ENCODE measurements at regions not wholly inside any gene's neighbourhood (a gene's known extent, or its start where the extent isn't known, plus 50 kb on each side); places are given as distances from the start of the nearest gene placed in this dataset.

GRCh38 chr6:158908606-158909005 lies 89.4 kb upstream of the EZR start:
- H3K9me3 ChIP-seq = no peaks in the 10 kb centered on the region
- TF ChIP-seq POLR2A (IDR thresholded peaks at IDR 0.05) (no peak), CTCF (IDR thresholded peaks at IDR 0.05) (no peak)
- no peak overlapping the region for H3K4me3 ChIP-seq (replicated peaks in 1 of 3)
- no peaks in the 10 kb centered on the region for H3K27me3 ChIP-seq
- 100% methylated on average over 1 of the region's 1 CpG for WGBS, 2 donors
- DNase-seq = no peak
- intact Hi-C loops (cut with DNase I) = no loop called here
- H3K36me3 ChIP-seq = no peaks in the 10 kb centered on the region
- H3K4me1 ChIP-seq = peaks cover 10 to 17% of the 10 kb centered on the region in 2 donors
- no peak overlapping the region for H3K27ac ChIP-seq

GRCh38 chr6:158907931-158908330 lies 88.8 kb upstream of the EZR start:
- TF ChIP-seq CTCF (IDR thresholded peaks at IDR 0.05) = no peak
- TF ChIP-seq POLR2A (IDR thresholded peaks at IDR 0.05) = no peak
- Histone ChIP-seq H3K4me3 (replicated peaks in 1 of 3) (no peak overlapping the region), H3K27ac (no peak overlapping the region), H3K4me1 (peaks cover 10 to 17% of the 10 kb centered on the region in 2 donors), H3K27me3 (no peaks in the 10 kb centered on the region), H3K36me3 (no peaks in the 10 kb centered on the region), H3K9me3 (no peaks in the 10 kb centered on the region)
- intact Hi-C loops (cut with DNase I) = no loop called here
- WGBS, 2 donors = 93 to 96% methylated on average over 10 of the region's 10 CpGs
- no peak for DNase-seq

- Histone ChIP-seq H3K27ac (no peak overlapping the region), H3K9me3 (no peaks in the 10 kb centered on the region), H3K27me3 (no peaks in the 10 kb centered on the region), H3K36me3 (no peaks in the 10 kb centered on the region), H3K4me3 (replicated peaks in 1 of 3) (no peak overlapping the region), H3K4me1 (peaks cover 10 to 15% of the 10 kb centered on the region in 2 donors)
- DNase-seq = no peak
- no peak for TF ChIP-seq CTCF (IDR thresholded peaks at IDR 0.05)
- TF ChIP-seq POLR2A (IDR thresholded peaks at IDR 0.05) = no peak
- intact Hi-C loops (cut with DNase I) = no loop called here
- WGBS, 2 donors = 83 to 88% methylated on average over 4 of the region's 4 CpGs
Measured at GRCh38 chr6:158906926-158907325, 87.8 kb upstream of the EZR start.

- Histone ChIP-seq H3K4me3 (replicated peaks in 1 of 3) (no peak overlapping the region), H3K9me3 (no peaks in the 10 kb centered on the region), H3K36me3 (no peaks in the 10 kb centered on the region), H3K27me3 (no peaks in the 10 kb centered on the region), H3K27ac (no peak overlapping the region), H3K4me1 (peaks cover 0 to 3% of the 10 kb centered on the region in 2 donors)
- 90 to 91% methylated on average over 2 of the region's 2 CpGs for WGBS, 2 donors
- no peak for DNase-seq
- intact Hi-C loops (cut with DNase I) = no loop called here
- TF ChIP-seq POLR2A (IDR thresholded peaks at IDR 0.05) = no peak
- no peak for TF ChIP-seq CTCF (IDR thresholded peaks at IDR 0.05)
Measured at GRCh38 chr6:158905277-158905676, 86.1 kb upstream of the EZR start.

GRCh38 chr6:158903801-158904200 lies 84.6 kb upstream of the EZR start:
- Histone ChIP-seq H3K4me3 (replicated peaks in 1 of 3) (no peak overlapping the region), H3K27me3 (no peaks in the 10 kb centered on the region), H3K27ac (no peak overlapping the region), H3K9me3 (no peaks in the 10 kb centered on the region), H3K36me3 (no peaks in the 10 kb centered on the region), H3K4me1 (no peaks in the 10 kb centered on the region)
- no peak for TF ChIP-seq CTCF (IDR thresholded peaks at IDR 0.05)
- no peak for TF ChIP-seq POLR2A (IDR thresholded peaks at IDR 0.05)
- intact Hi-C loops (cut with DNase I) = no loop called here
- WGBS, 2 donors = 86% methylated on average over 2 of the region's 2 CpGs
- no peak for DNase-seq
